HepG2 (cell line): ENCODE measurements at regions not wholly inside any gene's neighbourhood (a gene's known extent, or its start where the extent isn't known, plus 50 kb on each side); places are given as distances from the start of the nearest gene placed in this dataset.

Source experiments
- ATAC-seq: fragments of 200-7000 bp; cut with Tn5 transposase; 3 replicates; pipeline ENCODE4 v1.9.1; 2020; ENCODE audit warnings: mild to moderate bottlenecking, moderate library complexity
- BruUV-seq: library from RNA; stranded (reverse); fragments of 400-500 nt; replicated peaks from 2 replicates; lab custom pipeline; 2021; lab: Mats Ljungman, UMichigan
- CTCF ChIA-PET: fragments of 300-600 bp; formaldehyde crosslinking; extraction: SDS; loops from one replicate; lab custom pipeline; 2021; ENCODE audit warnings: low total read pairs, inconsistent platforms, low intra/inter-chr PET ratio; lab: Yijun Ruan, JAX
- POLR2A ChIA-PET: fragments of 350-600 bp; sonication (Branson Sonifier 250); formaldehyde crosslinking; loops from one replicate; lab custom pipeline; 2020; ENCODE audit warnings: antibody characterized with exemption, inconsistent platforms; lab: Yijun Ruan, JAX
- DNase-seq: peaks from one replicate; pipeline ENCODE4 v3.0.0-alpha.2; 2015; ENCODE audit warnings: low spot score
- FAIRE-seq: peaks from 3 replicates; lab custom pipeline; 2011; peaks lifted over from hg19 to GRCh38; lab: Jason Lieb, UNC
- H2AFZ ChIP-seq: one replicate; pipeline ENCODE4 v1.6.1; 2011; ENCODE audit warnings: low read length, inconsistent platforms
- H3K27ac ChIP-seq: fragments of 300-600 bp; 3 replicates; pipeline ENCODE4 v1.8.0; 2011; ENCODE audit warnings: mixed run types, mild to moderate bottlenecking, mixed read lengths, low read length, inconsistent platforms; ENCODE audit not compliant: insufficient read depth; ENCODE audit errors: extremely low read length
- H3K27me3 ChIP-seq, 2 experiments: fragments of 200-600 bp in 1 of 2; 2 replicates in 1 of 2; 3 replicates in 1 of 2; pipeline versions ENCODE4 v1.6.0 to v1.8.0; 2011; ENCODE audit warnings: low read length in 2 of 2, mild to moderate bottlenecking in 2 of 2, moderate library complexity in 2 of 2, inconsistent platforms in 1 of 2; ENCODE audit not compliant: insufficient read depth in 2 of 2, control insufficient read depth in 1 of 2
- H3K36me3 ChIP-seq, 2 experiments: fragments of 200-600 bp in 1 of 2; replicated peaks in 1 of 2; 2 replicates in 1 of 2; 3 replicates in 1 of 2; pipeline versions ENCODE4 v1.5.1 to v1.8.0; 2011; ENCODE audit warnings: low read length in 2 of 2, inconsistent platforms in 1 of 2; ENCODE audit not compliant: insufficient read depth in 2 of 2, control insufficient read depth in 1 of 2
- H3K4me1 ChIP-seq: 2 replicates; pipeline ENCODE4 v1.5.1; 2012; ENCODE audit warnings: low read length, inconsistent platforms; ENCODE audit not compliant: insufficient read depth
- H3K4me2 ChIP-seq: 2 replicates; pipeline ENCODE4 v1.6.0; 2011; ENCODE audit warnings: low read depth, low read length, inconsistent platforms
- H3K4me3 ChIP-seq, 3 experiments: fragments of 200-600 bp in 1 of 3; sonication (generic), shearing (Covaris generic) in 1 of 3; replicated peaks in 1 of 3; 2 replicates each; pipeline ENCODE4 v1.5.1; 2011 to 2016; ENCODE audit warnings: low read length in 3 of 3, inconsistent platforms in 2 of 3, low read depth in 2 of 3, mild to moderate bottlenecking in 2 of 3, control low read depth in 1 of 3, mixed read lengths in 1 of 3; ENCODE audit not compliant: insufficient read depth in 1 of 3
- H3K79me2 ChIP-seq: one replicate; pipeline ENCODE4 v1.6.1; 2011; ENCODE audit warnings: low read length, inconsistent platforms; ENCODE audit not compliant: insufficient read depth
- H3K9ac ChIP-seq: 2 replicates; pipeline ENCODE4 v1.6.0; 2011; ENCODE audit warnings: mild to moderate bottlenecking, low read depth, low read length, inconsistent platforms; ENCODE audit not compliant: insufficient read depth
- H3K9me3 ChIP-seq: 2 replicates; pipeline ENCODE4 v1.5.1; 2012; ENCODE audit warnings: mild to moderate bottlenecking, low read length
- H4K20me1 ChIP-seq: 2 replicates; pipeline ENCODE4 v1.6.0; 2011; ENCODE audit warnings: inconsistent platforms, mild to moderate bottlenecking, low read length, moderate library complexity; ENCODE audit not compliant: insufficient read depth
- ATM ChIP-seq: fragments of 450-650 bp; IDR thresholded peaks from 2 replicates; pipeline ENCODE4 v1.7.1; 2017; ENCODE audit warnings: mild to moderate bottlenecking, borderline replicate concordance
- DZIP1 ChIP-seq: sonication (generic); formaldehyde crosslinking; IDR thresholded peaks from 2 replicates; pipeline ENCODE4 v1.5.0; 2020; ENCODE audit warnings: mild to moderate bottlenecking, missing genetic modification reagents
- GABPA ChIP-seq, 2 experiments: IDR thresholded peaks; 2 replicates each; pipeline ENCODE4 v1.6.1; 2011 to 2016; ENCODE audit warnings: low read depth in 2 of 2, low read length in 1 of 2, missing biosample characterization in 1 of 2, missing genetic modification characterization in 1 of 2
- RBM22 ChIP-seq: fragments of 200-400 bp; formaldehyde crosslinking; optimal IDR thresholded peaks from 2 replicates; pipeline ENCODE3; 2017; ENCODE audit warnings: mild to moderate bottlenecking, low read length, moderate library complexity
- SALL2 ChIP-seq: sonication (generic); formaldehyde crosslinking; IDR thresholded peaks from 2 replicates; pipeline ENCODE4 v1.8.1; 2023; ENCODE audit warnings: mild to moderate bottlenecking, missing genetic modification reagents, inconsistent platforms
- SNAI1 ChIP-seq: sonication (generic); formaldehyde crosslinking; IDR thresholded peaks from 2 replicates; pipeline ENCODE4 v1.5.0; 2020; ENCODE audit warnings: mild to moderate bottlenecking, missing genetic modification reagents, borderline replicate concordance
- SP2 ChIP-seq: sonication (generic); formaldehyde crosslinking; IDR thresholded peaks from 2 replicates; pipeline ENCODE4 v1.5.1; 2020; ENCODE audit warnings: mild to moderate bottlenecking, missing genetic modification reagents
- STAG1 ChIP-seq: sonication (generic); formaldehyde crosslinking; IDR thresholded peaks from 2 replicates; pipeline ENCODE4 v1.4.0; 2020; ENCODE audit warnings: missing genetic modification reagents
- TIGD3 ChIP-seq: sonication (generic); formaldehyde crosslinking; IDR thresholded peaks from 2 replicates; pipeline ENCODE4 v1.5.1; 2020; ENCODE audit warnings: mild to moderate bottlenecking, missing genetic modification reagents, borderline replicate concordance
- ZBTB39 ChIP-seq: sonication (generic); formaldehyde crosslinking; IDR thresholded peaks from 2 replicates; pipeline ENCODE4 v1.5.0; 2020; ENCODE audit warnings: missing genetic modification reagents
- ZC3H4 ChIP-seq: sonication (generic); formaldehyde crosslinking; IDR thresholded peaks from 2 replicates; pipeline ENCODE4 v1.4.0; 2020; ENCODE audit warnings: missing genetic modification reagents, borderline replicate concordance
- ZNF230 ChIP-seq: sonication (generic); formaldehyde crosslinking; IDR thresholded peaks from 2 replicates; pipeline ENCODE4 v1.4.0; 2020; ENCODE audit warnings: mild to moderate bottlenecking, missing genetic modification reagents
- ZNF296 ChIP-seq: sonication (generic); formaldehyde crosslinking; conservative IDR thresholded peaks from 2 replicates; pipeline ENCODE4 v1.5.0; 2020; ENCODE audit warnings: mild to moderate bottlenecking, missing genetic modification reagents
- ZNF335 ChIP-seq: sonication (generic); formaldehyde crosslinking; IDR thresholded peaks from 2 replicates; pipeline ENCODE4 v1.4.0; 2020; ENCODE audit warnings: missing genetic modification reagents
- ZNF501 ChIP-seq: sonication (generic); formaldehyde crosslinking; IDR thresholded peaks from 2 replicates; pipeline ENCODE4 v1.5.1; 2020; ENCODE audit warnings: mild to moderate bottlenecking, moderate library complexity, missing genetic modification reagents
- ZNF672 ChIP-seq: sonication (generic); formaldehyde crosslinking; IDR thresholded peaks from 2 replicates; pipeline ENCODE4 v1.8.1; 2022; ENCODE audit warnings: missing genetic modification reagents
- ZNF792 ChIP-seq: IDR thresholded peaks from 2 replicates; pipeline ENCODE4 v1.6.1; 2016
- WGBS: methylation state at CpG from one replicate; pipeline ENCODE4 v1.1.6; 2017; ENCODE audit warnings: low lambda C conversion rate; 5-methylcytosine and 5-hydroxymethylcytosine counted together
- in situ Hi-C: cut with HindIII; loops from 2 replicates; pipeline ENCODE4 v1.10.0; 2017; ENCODE audit warnings: low pct_unique_long_range_greater_than_20kb; ENCODE audit not compliant: extremely low pct_ligation_motif_present
- intact Hi-C: fragments of 100-400 bp; cut with micrococcal nuclease; formaldehyde crosslinking; loops from one replicate; pipeline ENCODE4 v1.10.0; 2022; ENCODE audit not compliant: unreplicated experiment

GRCh38 chrX:151821226-151821625 is 86.7 kb downstream of the CNGA2 start (continued):
- TF ChIP-seq GABPA (IDR thresholded peaks at IDR 0.05; ENCODE audit: low read depth, low read length), result no peak
- TF ChIP-seq GABPA (CRISPR knock-in tag; IDR thresholded peaks at IDR 0.05; ENCODE audit: low read depth), result no peak
- no peak for TF ChIP-seq ZC3H4 (CRISPR knock-in tag)
- no peak for TF ChIP-seq SALL2

GRCh38 chrX:151825007-151825406 is 87.7 kb upstream of the MAGEA4 start:
- no peak overlapping the region for H3K9ac ChIP-seq
- in situ Hi-C loops, result no loop called here
- no TSS peak for BruUV-seq
- no peaks in the 10 kb centered on the region for H3K36me3 ChIP-seq
- H3K27me3 ChIP-seq, result no peaks in the 10 kb centered on the region
- 0% methylated on average over 2 of the region's 3 CpGs for WGBS
- no peak overlapping the region for H3K4me3 ChIP-seq
- no peak for TF ChIP-seq ZNF230
- no peak for TF ChIP-seq SNAI1 (CRISPR knock-in tag)
- TF ChIP-seq SP2 (CRISPR knock-in tag), result no peak
- TF ChIP-seq ZNF335 (CRISPR knock-in tag), result no peak
- TF ChIP-seq ZNF672 (CRISPR knock-in tag), result no peak
- no peak for TF ChIP-seq ZBTB39 (CRISPR knock-in tag)
- TF ChIP-seq TIGD3 (CRISPR knock-in tag), result no peak
- TF ChIP-seq GABPA (IDR thresholded peaks at IDR 0.05; ENCODE audit: low read depth, low read length), result no peak
- TF ChIP-seq GABPA (CRISPR knock-in tag; IDR thresholded peaks at IDR 0.05; ENCODE audit: low read depth), result no peak
- no peak for TF ChIP-seq RBM22
- no peak for TF ChIP-seq ATM
- TF ChIP-seq DZIP1 (CRISPR knock-in tag), result no peak
- no peak for TF ChIP-seq STAG1 (CRISPR knock-in tag)
- TF ChIP-seq ZC3H4 (CRISPR knock-in tag), result no peak
- TF ChIP-seq ZNF792 (CRISPR knock-in tag), result no peak
- no peak for TF ChIP-seq ZNF296 (CRISPR knock-in tag)
- TF ChIP-seq ZNF501 (CRISPR knock-in tag), result no peak
- TF ChIP-seq, all 625 proteins: peak for 0
- Histone ChIP-seq H2AFZ (no peak overlapping the region), H3K9me3 (no peaks in the 10 kb centered on the region), H3K4me2 (no peak overlapping the region), H4K20me1 (no peaks in the 10 kb centered on the region), H3K27ac (no peak overlapping the region), H3K4me1 (no peaks in the 10 kb centered on the region), H3K79me2 (no peaks in the 10 kb centered on the region)
- intact Hi-C loops, result no loop called here
- ChIA-PET CTCF (no interaction called here), POLR2A (no interaction called here)
- FAIRE-seq (no peak), DNase-seq (no peak), ATAC-seq (no peak)
